ENCODE measurements at regions not wholly inside any gene's neighbourhood (a gene's known extent, or its start where the extent isn't known, plus 50 kb on each side); places are given as distances from the start of the nearest gene placed in this dataset.

DNA sequence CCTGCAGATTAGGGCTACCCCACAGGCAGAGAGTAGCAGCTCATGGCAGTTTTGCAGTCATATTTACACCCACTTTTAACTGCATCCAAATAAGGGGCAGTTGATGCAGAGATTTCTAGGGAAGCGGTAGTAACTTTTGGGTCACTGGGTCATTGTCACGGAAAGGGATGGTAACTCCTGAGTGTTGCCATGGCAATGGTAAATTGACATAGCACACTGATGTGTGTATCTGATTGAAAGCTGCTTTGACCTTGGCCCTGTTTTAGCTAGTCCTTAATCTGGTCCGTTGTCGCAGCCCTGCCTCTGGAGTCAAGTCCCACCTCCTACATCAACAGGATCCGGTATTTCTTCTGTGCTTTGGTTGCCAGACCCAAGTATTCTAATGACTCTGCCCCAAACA is 199.1 kb upstream of the TCF21 start:
- TF ChIP-seq, protein P1, sequence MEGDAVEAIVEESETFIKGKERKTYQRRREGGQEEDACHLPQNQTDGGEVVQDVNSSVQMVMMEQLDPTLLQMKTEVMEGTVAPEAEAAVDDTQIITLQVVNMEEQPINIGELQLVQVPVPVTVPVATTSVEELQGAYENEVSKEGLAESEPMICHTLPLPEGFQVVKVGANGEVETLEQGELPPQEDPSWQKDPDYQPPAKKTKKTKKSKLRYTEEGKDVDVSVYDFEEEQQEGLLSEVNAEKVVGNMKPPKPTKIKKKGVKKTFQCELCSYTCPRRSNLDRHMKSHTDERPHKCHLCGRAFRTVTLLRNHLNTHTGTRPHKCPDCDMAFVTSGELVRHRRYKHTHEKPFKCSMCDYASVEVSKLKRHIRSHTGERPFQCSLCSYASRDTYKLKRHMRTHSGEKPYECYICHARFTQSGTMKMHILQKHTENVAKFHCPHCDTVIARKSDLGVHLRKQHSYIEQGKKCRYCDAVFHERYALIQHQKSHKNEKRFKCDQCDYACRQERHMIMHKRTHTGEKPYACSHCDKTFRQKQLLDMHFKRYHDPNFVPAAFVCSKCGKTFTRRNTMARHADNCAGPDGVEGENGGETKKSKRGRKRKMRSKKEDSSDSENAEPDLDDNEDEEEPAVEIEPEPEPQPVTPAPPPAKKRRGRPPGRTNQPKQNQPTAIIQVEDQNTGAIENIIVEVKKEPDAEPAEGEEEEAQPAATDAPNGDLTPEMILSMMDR (IDR thresholded peaks at IDR 0.05; ENCODE audit: borderline replicate concordance, extremely low read depth, low read length, poor library complexity, severe bottlenecking): no peak
- TF ChIP-seq EZH2 (IDR thresholded peaks at IDR 0.05; ENCODE audit: borderline replicate concordance, low read depth, low read length, severe bottlenecking): no peak

Measured in DND-41 (cell line).